Gastroesophageal sphincter (tissue), 3 donors: ENCODE measurements at regions not wholly inside any gene's neighbourhood (a gene's known extent, or its start where the extent isn't known, plus 50 kb on each side); places are given as distances from the start of the nearest gene placed in this dataset.

Source experiments
- POLR2A ChIP-seq, 2 donors: fragments of 450-650 bp; IDR thresholded peaks; one replicate each; pipeline ENCODE4 v1.6.1; 2017; ENCODE audit warnings: antibody characterized with exemption in 2 of 2, mild to moderate bottlenecking in 2 of 2, moderate library complexity in 1 of 2
- TF ChIP-seq, protein P1 (sequence below), 4 experiments: fragments of 200-600 bp in 2 of 4; fragments of 450-650 bp in 2 of 4; sonication (generic) in 1 of 4; IDR thresholded peaks; one replicate each; pipeline ENCODE4 v1.5.1; 2017 to 2019; ENCODE audit warnings: antibody characterized with exemption in 4 of 4, mild to moderate bottlenecking in 2 of 4, moderate library complexity in 2 of 4

GRCh38 chr9:86639287-86639686 is 285.1 kb upstream of the TUT7 start:
- TF ChIP-seq POLR2A (IDR thresholded peaks at IDR 0.05): no peak
- TF ChIP-seq, protein P1, sequence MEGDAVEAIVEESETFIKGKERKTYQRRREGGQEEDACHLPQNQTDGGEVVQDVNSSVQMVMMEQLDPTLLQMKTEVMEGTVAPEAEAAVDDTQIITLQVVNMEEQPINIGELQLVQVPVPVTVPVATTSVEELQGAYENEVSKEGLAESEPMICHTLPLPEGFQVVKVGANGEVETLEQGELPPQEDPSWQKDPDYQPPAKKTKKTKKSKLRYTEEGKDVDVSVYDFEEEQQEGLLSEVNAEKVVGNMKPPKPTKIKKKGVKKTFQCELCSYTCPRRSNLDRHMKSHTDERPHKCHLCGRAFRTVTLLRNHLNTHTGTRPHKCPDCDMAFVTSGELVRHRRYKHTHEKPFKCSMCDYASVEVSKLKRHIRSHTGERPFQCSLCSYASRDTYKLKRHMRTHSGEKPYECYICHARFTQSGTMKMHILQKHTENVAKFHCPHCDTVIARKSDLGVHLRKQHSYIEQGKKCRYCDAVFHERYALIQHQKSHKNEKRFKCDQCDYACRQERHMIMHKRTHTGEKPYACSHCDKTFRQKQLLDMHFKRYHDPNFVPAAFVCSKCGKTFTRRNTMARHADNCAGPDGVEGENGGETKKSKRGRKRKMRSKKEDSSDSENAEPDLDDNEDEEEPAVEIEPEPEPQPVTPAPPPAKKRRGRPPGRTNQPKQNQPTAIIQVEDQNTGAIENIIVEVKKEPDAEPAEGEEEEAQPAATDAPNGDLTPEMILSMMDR (IDR thresholded peaks at IDR 0.05): no peak
